GM12865 (cell line): ENCODE measurements at regions not wholly inside any gene's neighbourhood (a gene's known extent, or its start where the extent isn't known, plus 50 kb on each side); places are given as distances from the start of the nearest gene placed in this dataset.

Experiments used
- DNase-seq: peaks from one replicate; pipeline ENCODE4 v3.0.0; 2010; ENCODE audit warnings: low read depth
- H3K4me3 ChIP-seq: 2 replicates; pipeline ENCODE4 v1.5.1; 2011; ENCODE audit warnings: mild to moderate bottlenecking, low read depth, low read length, control low read depth
- TF ChIP-seq, protein P1 (sequence below): IDR thresholded peaks from 2 replicates; pipeline ENCODE4 v1.5.1; 2011; ENCODE audit warnings: low read length, control low read depth, low read depth, inconsistent platforms; ENCODE audit not compliant: insufficient read depth; ENCODE audit errors: missing control alignments

DNA sequence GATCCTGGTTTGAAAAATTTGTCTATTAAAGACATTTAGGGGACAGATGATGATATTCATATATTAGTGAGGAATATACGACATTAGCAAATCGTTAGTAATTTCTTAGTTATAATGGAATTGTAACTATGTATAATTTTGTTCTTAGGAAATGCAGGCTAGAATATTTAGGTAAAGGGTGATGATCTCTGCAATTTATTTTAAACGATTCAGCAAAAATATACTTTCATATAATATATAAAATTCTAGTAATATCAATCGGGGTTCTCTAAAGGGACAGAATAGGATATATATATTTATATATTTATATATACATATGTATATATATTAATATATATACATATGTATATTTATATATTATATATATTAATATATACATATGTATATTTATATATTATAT is 142.5 kb upstream of the DNAJC10 start:
- H3K4me3 ChIP-seq, result no peak overlapping the region
- TF ChIP-seq, protein P1, sequence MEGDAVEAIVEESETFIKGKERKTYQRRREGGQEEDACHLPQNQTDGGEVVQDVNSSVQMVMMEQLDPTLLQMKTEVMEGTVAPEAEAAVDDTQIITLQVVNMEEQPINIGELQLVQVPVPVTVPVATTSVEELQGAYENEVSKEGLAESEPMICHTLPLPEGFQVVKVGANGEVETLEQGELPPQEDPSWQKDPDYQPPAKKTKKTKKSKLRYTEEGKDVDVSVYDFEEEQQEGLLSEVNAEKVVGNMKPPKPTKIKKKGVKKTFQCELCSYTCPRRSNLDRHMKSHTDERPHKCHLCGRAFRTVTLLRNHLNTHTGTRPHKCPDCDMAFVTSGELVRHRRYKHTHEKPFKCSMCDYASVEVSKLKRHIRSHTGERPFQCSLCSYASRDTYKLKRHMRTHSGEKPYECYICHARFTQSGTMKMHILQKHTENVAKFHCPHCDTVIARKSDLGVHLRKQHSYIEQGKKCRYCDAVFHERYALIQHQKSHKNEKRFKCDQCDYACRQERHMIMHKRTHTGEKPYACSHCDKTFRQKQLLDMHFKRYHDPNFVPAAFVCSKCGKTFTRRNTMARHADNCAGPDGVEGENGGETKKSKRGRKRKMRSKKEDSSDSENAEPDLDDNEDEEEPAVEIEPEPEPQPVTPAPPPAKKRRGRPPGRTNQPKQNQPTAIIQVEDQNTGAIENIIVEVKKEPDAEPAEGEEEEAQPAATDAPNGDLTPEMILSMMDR, result no peak
- no peak for DNase-seq

- no peak overlapping the region for H3K4me3 ChIP-seq
- TF ChIP-seq, protein P1, result no peak
- no peak for DNase-seq
These were observed 138.2 kb upstream of the DNAJC10 start for GRCh38 chr2:182577816-182578215.

DNA sequence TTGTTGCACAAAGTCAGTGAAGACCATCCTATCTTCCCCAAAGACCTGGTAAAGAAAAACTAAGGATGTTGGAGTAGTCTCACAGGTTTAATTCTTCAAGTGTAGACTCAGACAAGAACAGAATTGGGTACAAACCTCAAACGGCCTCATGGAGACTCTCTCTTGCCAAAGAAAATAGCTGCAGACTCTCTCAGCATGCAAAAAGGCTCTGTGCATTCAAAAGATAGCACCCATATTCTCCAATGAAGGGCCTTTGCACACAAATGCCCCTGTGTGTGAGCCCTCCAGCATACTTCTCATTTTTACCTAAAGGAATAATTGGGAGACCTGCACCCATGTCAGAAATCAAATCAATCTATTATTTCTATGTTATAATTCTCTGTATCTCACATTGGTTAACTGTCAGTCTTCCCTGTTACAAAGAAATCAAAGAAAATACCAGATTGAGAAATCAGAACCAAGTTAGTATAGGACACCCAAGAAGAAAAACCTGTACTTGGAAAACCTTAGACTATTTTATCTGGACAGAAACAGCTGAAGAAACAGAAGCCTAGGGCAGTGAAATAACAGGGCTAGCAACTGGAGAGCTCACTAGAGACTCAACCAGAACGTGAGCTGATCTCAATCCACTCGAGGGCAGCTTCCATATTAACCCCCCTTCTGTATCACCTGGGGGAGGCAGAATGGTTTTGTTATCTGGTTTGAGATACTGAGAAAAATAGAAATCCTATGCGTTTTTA is 134.7 kb upstream of the DNAJC10 start:
- no peak for DNase-seq
- no peak overlapping the region for H3K4me3 ChIP-seq
- TF ChIP-seq, protein P1, result no peak

DNA sequence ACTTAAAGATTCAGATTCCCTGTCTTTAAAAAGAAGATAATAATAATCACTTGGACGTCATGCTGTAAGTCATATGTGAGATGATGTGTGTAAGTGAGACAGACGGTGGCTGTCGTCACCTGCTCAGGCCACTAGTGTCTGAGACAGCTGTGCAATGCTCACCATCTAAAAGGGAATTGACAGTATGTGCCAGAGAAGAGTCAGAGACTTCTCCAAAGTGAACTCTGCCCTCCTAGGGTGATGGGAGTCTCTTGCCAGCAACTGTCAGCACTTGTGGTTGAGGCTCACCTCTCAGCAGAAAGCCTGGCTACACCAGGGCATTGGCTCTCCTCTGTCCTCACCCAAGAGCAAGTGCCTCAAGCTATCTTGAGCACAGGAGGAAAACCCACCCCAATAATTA is 131.6 kb upstream of the DNAJC10 start:
- TF ChIP-seq, protein P1, result no peak
- DNase-seq, result no peak
- H3K4me3 ChIP-seq, result no peak overlapping the region

DNA sequence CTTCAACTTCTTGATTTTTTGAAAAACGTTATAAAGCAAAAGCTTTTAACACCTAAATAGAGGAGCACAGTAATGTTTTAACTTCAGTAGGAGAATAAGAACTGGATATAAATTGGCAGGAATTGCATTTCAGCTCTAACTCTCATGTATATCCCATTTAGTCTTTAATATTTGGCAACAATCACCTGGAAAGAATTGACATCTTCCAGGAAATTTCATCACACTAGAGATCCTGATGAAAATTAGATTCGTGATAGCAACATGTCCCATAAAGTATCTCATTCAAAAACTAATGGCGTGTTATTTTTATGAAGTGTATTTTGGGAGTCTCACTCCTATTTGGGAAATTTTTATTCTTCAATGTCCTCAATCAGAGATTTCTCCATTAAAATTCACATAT is 131.1 kb upstream of the DNAJC10 start:
- TF ChIP-seq, protein P1, result no peak
- no peak for DNase-seq
- no peak overlapping the region for H3K4me3 ChIP-seq

DNA sequence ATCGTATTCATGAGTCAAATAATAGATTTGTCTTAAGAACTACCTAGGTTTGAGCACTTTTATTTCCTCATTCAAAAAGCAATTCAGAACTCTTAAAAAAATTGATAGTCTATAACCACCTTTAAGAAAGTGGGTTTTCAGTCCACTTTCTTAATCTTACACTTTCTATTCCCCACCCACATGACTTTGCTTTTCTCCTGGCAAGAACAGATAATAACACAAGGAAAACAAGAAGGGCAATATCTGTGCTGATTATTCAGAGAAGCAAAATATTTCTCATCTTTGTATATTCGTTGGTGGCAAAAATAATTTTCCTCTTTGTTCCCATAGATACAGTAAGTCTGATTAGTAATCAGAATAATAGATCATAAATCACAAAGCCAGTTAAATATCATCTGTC is 130.6 kb upstream of the DNAJC10 start:
- no peak for DNase-seq
- no peak overlapping the region for H3K4me3 ChIP-seq
- TF ChIP-seq, protein P1, result no peak

DNA sequence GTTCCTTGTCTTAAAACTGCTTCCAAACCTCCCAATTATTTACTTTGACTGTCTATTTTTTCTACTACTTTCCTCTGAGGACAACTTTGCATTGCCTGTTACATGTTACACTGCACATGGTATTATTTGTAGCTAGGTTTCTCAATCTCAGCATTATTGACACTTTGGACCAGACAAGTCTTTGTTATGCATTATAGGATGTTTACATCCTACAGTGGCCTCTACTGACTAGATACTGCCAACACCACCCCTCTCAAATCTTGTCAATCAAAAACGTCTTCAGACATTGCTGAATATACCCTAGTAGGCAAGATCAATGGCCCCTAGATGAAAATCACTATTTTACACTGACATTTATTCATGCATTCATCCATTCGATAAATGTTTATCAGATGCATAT is 129.6 kb upstream of the DNAJC10 start:
- peak; percentile 13 for DNase-seq
- TF ChIP-seq, protein P1, result peak; percentile 21
- H3K4me3 ChIP-seq, result no peak overlapping the region
